D721Med (cell line): ENCODE measurements at regions not wholly inside any gene's neighbourhood (a gene's known extent, or its start where the extent isn't known, plus 50 kb on each side); places are given as distances from the start of the nearest gene placed in this dataset.

ENCODE experiments used
- DNase-seq: peaks from one replicate; pipeline ENCODE4 v3.0.0; 2011; ENCODE audit warnings: low spot score; ENCODE audit not compliant: insufficient read length
- FAIRE-seq: peaks from 2 replicates; lab custom pipeline; 2011; peaks lifted over from hg19 to GRCh38; lab: Jason Lieb, UNC
- CTCF ChIP-seq: IDR thresholded peaks from 2 replicates; pipeline ENCODE4 v1.5.1; 2012; ENCODE audit warnings: mild to moderate bottlenecking, control low read depth; ENCODE audit not compliant: insufficient read depth; ENCODE audit errors: missing control alignments

GRCh38 chr2:105470979-105471378 lies 72.1 kb upstream of the FHL2 start:
- DNase-seq, result no peak
- FAIRE-seq, result no peak
- TF ChIP-seq CTCF, result no peak

DNA sequence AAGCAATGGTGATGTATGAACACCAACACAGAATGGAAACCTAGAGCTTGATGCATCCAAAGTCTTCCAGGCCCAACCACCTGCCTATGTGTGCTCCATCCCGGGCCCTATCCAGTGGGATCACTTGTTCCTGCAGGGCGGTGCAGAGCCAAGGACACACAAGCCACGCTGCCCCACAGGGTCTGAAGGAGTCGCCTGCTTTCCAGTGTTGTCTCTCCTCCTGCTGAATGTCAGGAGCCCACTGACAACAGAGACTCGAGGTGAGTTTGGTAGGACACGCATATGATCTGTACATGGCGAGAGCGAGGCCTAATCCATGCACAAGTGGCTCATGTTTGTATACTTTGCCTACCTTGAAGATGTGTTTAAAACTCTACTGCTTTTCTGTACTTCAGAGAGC lies 70.9 kb upstream of the FHL2 start:
- DNase-seq (no peak), FAIRE-seq (no peak)
- no peak for TF ChIP-seq CTCF

DNA sequence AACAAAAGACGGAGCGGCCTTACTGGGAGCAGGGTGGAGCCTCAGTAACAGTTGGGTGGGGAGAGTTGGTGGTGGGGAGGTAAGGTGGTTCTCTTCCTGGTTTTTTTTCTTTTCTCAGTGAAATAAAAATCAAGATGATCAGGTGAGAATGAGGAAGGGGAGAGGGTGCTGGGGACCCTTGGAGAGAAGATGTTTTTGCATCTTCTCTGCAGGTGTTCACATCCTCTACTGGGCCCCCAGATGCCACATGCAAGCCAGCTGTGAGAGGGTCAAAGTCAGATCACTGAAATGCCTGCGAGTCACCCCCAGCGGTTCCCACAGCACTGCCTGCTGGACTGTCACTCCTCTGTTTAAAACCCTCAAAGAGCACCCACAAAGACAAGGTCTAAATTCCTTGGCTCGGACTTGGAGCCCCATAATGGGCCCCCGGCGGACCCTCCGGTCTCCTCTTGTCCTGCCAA lies 69.8 kb upstream of the FHL2 start:
- no peak for TF ChIP-seq CTCF
- DNase-seq (no peak), FAIRE-seq (no peak)

GRCh38 chr2:105464325-105464724 lies 65.5 kb upstream of the FHL2 start:
- no peak for DNase-seq
- no peak for FAIRE-seq
- TF ChIP-seq CTCF, result no peak

- no peak for FAIRE-seq
- no peak for TF ChIP-seq CTCF
- DNase-seq, result no peak
These were observed 61.3 kb upstream of the FHL2 start for GRCh38 chr2:105460048-105460732.

GRCh38 chr2:105458076-105458475 lies 59.2 kb upstream of the FHL2 start:
- no peak for DNase-seq
- FAIRE-seq, result no peak
- TF ChIP-seq CTCF, result no peak

- DNase-seq, result no peak
- no peak for TF ChIP-seq CTCF
- FAIRE-seq, result no peak
These were observed 56.7 kb upstream of the FHL2 start for GRCh38 chr2:105455488-105456003.
